Mesenteric fat pad (tissue), 1 donor: ENCODE measurements at regions not wholly inside any gene's neighbourhood (a gene's known extent, or its start where the extent isn't known, plus 50 kb on each side); places are given as distances from the start of the nearest gene placed in this dataset.
"Not testable (repeated sequence)": the region's sequence is repeated elsewhere in the genome, so short reads cannot be mapped to it uniquely, and the experiment has no call there.

Experiments
- DNase-seq: peaks from one replicate; pipeline ENCODE4 v3.0.0-alpha.2; 2020; ENCODE audit warnings: low spot score
- donor health status: DM: yes; HTN: yes; CAD: no.

- DNase-seq = not testable (repeated sequence)
Measured at GRCh38 chr7:138252666-138253065, 176.4 kb downstream of the AKR1D1 start.

- DNase-seq = no peak
Measured at GRCh38 chr7:138254444-138254843, 178.2 kb downstream of the AKR1D1 start.

- no peak for DNase-seq
Measured at GRCh38 chr7:138257459-138258196, 181.4 kb downstream of the AKR1D1 start.

GRCh38 chr7:138258197-138258559 lies 181.9 kb downstream of the AKR1D1 start:
- DNase-seq = no peak

- DNase-seq = no peak
Measured at GRCh38 chr7:138259675-138260074, 183.4 kb downstream of the AKR1D1 start.

GRCh38 chr7:138267934-138268333 lies 191.7 kb downstream of the AKR1D1 start:
- no peak for DNase-seq

- DNase-seq = no peak
Measured at GRCh38 chr7:138276891-138277290, 183.2 kb upstream of the TRIM24 start.

- no peak for DNase-seq
Measured at GRCh38 chr7:138278601-138279000, 181.5 kb upstream of the TRIM24 start.

GRCh38 chr7:138282997-138283396 lies 177.1 kb upstream of the TRIM24 start:
- no peak for DNase-seq

- DNase-seq = no peak
Measured at GRCh38 chr7:138285129-138285528, 174.9 kb upstream of the TRIM24 start.

GRCh38 chr7:138286846-138287245 lies 173.2 kb upstream of the TRIM24 start:
- no peak for DNase-seq

GRCh38 chr7:138287549-138287948 lies 172.5 kb upstream of the TRIM24 start:
- no peak for DNase-seq

- DNase-seq = no peak
Measured at GRCh38 chr7:138289082-138289481, 171.0 kb upstream of the TRIM24 start.

- DNase-seq = no peak
Measured at GRCh38 chr7:138289864-138290263, 170.2 kb upstream of the TRIM24 start.

- DNase-seq = no peak
Measured at GRCh38 chr7:138292951-138293350, 167.1 kb upstream of the TRIM24 start.

GRCh38 chr7:138295049-138295637 lies 164.9 kb upstream of the TRIM24 start:
- no peak for DNase-seq

- no peak for DNase-seq
Measured at GRCh38 chr7:138297526-138297925, 162.5 kb upstream of the TRIM24 start.

GRCh38 chr7:138299066-138299465 lies 161.0 kb upstream of the TRIM24 start:
- no peak for DNase-seq

- DNase-seq = no peak
Measured at GRCh38 chr7:138303230-138304070, 156.6 kb upstream of the TRIM24 start.

GRCh38 chr7:138304071-138304320 lies 156.1 kb upstream of the TRIM24 start:
- no peak for DNase-seq

GRCh38 chr7:138307633-138308032 lies 152.4 kb upstream of the TRIM24 start:
- no peak for DNase-seq

- DNase-seq = no peak
Measured at GRCh38 chr7:138308136-138308535, 151.9 kb upstream of the TRIM24 start.

- DNase-seq = no peak
Measured at GRCh38 chr7:138309186-138309585, 150.9 kb upstream of the TRIM24 start.
